ENCODE measurements at regions not wholly inside any gene's neighbourhood (a gene's known extent, or its start where the extent isn't known, plus 50 kb on each side); places are given as distances from the start of the nearest gene placed in this dataset.

DNA sequence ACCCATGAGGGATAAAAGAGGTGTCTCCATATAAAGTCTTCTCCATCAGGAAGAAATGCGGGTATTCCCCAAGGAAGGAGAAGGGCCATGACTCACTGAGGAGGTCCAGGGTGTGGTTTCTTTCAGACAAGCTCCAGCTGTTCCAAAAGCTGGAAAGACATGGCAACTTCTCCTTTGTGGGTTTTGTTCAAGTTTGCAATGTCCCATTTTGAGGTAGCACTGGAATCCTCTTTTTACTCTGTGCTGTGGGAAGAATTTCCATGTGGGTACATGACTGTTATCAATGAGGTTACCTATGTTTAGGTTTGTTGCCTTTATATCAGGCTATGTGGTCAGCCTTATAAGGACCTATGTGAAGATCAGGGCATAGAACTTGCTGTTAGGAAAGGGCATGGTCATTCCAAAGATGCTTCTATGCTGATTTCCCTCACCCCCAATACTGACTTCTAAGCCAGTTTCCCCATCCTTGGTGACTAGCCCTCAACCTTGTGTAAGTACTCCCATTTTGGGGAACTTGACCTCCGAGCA is 697.5 kb downstream of the INHBA start:
- no peaks in the 10 kb centered on the region for H3K9me3 ChIP-seq (ENCODE audit: low read length)
- no peaks in the 10 kb centered on the region for H3K27me3 ChIP-seq (ENCODE audit: insufficient read depth, low read length)
- H2AFZ ChIP-seq (ENCODE audit: low read depth, low read length) = no peak overlapping the region
- peaks cover 29% of the 10 kb centered on the region for H3K4me1 ChIP-seq (ENCODE audit: insufficient read depth, low read length)
- H3K36me3 ChIP-seq (ENCODE audit: insufficient read depth, low read length) = no peaks in the 10 kb centered on the region
- no peak overlapping the region for H3K4me3 ChIP-seq (ENCODE audit: low read length)

DNA sequence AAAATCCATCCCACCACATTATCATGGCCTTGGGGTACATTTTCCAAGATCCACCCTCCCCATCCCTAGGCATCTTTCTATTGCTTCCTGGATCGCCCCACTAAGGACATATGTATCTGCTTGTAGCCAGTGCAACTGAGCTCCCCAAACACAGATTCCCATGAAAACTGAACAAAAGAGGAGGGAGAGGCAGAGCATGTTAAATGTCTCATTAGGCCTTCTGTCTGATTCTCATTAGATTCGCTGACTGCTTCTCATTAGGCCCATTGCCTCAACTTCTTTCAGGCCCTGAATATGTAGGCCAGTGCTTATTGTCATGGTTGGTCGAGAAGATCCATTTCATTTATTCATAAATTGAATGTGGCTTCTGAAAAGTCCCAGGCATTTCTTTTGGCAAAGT is 698.9 kb downstream of the INHBA start:
- peaks cover 29% of the 10 kb centered on the region for H3K4me1 ChIP-seq (ENCODE audit: insufficient read depth, low read length)
- H3K36me3 ChIP-seq (ENCODE audit: insufficient read depth, low read length) = no peaks in the 10 kb centered on the region
- no peaks in the 10 kb centered on the region for H3K9me3 ChIP-seq (ENCODE audit: low read length)
- H3K27me3 ChIP-seq (ENCODE audit: insufficient read depth, low read length) = no peaks in the 10 kb centered on the region
- H3K4me3 ChIP-seq (ENCODE audit: low read length) = no peak overlapping the region
- H2AFZ ChIP-seq (ENCODE audit: low read depth, low read length) = no peak overlapping the region

DNA sequence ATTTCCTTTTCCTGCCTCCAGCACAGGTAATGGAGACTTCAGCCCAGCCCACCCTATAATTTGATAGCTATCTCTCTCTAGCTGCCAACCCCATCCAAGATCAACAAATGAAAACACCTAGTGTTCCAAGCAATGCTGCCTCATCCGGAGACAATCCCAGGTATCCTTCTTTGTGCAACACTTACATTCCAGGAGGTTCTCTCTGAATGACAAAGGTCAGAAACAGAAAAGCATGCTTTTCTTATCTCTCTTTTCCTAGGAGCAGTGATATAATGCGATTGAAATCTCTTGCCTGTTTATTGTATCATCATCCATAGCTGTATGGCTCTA is 699.3 kb downstream of the INHBA start:
- Histone ChIP-seq H3K36me3 (ENCODE audit: insufficient read depth, low read length) (no peaks in the 10 kb centered on the region), H3K27me3 (ENCODE audit: insufficient read depth, low read length) (no peaks in the 10 kb centered on the region), H3K9me3 (ENCODE audit: low read length) (no peaks in the 10 kb centered on the region), H2AFZ (ENCODE audit: low read depth, low read length) (no peak overlapping the region), H3K4me1 (ENCODE audit: insufficient read depth, low read length) (peaks cover 29% of the 10 kb centered on the region), H3K4me3 (ENCODE audit: low read length) (no peak overlapping the region)

DNA sequence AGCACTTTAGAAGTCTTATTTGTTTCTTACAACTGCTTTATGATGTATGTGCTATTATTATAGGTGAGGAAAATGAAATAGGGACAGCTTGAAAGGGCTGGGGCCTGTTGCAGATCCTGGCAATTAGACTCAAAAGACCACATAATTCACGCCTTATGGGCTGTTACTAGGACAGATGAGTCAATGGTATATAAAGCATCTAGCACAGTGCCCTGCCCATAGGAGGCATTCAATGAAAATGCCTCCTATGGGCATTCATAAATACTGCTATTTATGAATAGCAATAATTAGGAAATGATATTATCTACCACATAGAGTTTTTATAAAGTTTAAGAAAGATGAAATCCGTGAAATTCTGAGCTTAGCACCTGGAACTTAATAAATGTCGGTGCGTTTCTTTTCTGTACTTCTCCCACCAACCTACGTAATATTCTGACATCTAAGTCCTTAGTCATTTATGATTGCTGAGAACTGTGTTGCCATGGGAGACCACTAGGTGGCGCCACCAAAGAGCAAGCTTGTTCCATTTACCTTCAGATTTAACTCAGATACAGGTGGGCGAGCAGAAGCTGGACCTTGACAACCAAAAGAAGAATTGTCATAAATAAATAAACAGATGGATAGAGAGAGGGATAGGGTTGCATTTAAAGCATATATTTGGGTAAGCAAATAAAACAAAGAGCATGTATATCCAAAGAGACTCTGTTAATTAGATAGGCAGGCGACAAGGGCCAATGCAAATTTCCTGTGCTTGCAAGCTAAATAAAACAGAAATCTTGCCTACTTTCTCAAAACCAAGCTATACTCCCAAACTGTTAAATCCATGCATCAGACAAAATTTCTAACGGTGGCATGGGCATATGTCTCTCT is 699.9 kb downstream of the INHBA start:
- Histone ChIP-seq H3K27me3 (ENCODE audit: insufficient read depth, low read length) (no peaks in the 10 kb centered on the region), H3K9me3 (ENCODE audit: low read length) (no peaks in the 10 kb centered on the region), H3K4me1 (ENCODE audit: insufficient read depth, low read length) (peaks cover 26% of the 10 kb centered on the region), H3K36me3 (ENCODE audit: insufficient read depth, low read length) (no peaks in the 10 kb centered on the region), H2AFZ (ENCODE audit: low read depth, low read length) (no peak overlapping the region), H3K4me3 (ENCODE audit: low read length) (no peak overlapping the region)

DNA sequence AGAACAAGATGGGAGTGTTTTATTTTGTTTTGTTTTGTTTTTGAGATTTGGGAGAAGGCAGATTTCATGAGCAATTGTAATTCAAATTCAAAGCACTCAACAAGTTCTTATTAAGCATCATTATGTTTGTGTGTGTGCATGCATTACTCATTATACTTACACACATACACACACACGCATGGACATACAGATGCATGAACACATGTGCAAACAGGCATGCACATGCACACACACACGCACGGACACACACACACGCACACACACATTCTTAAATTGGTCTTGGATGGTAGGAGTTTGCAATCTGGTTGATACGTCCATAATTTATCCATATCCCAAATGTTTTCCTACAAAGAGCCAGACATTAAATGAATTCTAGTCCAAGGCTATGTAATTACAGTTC is 702.8 kb downstream of the INHBA start:
- H3K36me3 ChIP-seq (ENCODE audit: insufficient read depth, low read length) = no peaks in the 10 kb centered on the region
- no peak overlapping the region for H3K4me3 ChIP-seq (ENCODE audit: low read length)
- H3K4me1 ChIP-seq (ENCODE audit: insufficient read depth, low read length) = peaks cover 5% of the 10 kb centered on the region
- H3K9me3 ChIP-seq (ENCODE audit: low read length) = no peaks in the 10 kb centered on the region
- H2AFZ ChIP-seq (ENCODE audit: low read depth, low read length) = no peak overlapping the region
- H3K27me3 ChIP-seq (ENCODE audit: insufficient read depth, low read length) = no peaks in the 10 kb centered on the region

DNA sequence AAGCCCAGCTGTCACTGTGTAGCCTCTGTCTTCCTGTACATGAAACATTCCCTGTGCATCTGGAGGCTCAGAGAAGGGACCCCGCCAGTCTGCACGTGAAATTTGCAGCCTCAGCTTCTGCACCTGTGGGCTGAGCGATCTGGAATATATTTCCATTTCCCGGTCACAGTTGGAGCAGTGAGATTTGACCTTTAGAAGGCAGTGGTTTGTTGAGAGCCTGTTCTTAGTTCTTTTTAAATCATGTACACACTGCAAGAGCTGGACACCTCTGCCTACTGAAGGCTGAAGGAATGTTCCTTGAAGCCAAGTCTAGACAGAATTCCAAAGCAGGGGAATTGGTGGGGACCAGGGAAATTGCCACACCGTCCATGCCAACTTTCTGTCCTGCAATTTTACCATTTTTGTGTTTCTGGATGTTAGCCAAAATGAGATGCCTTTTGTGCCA is 706.6 kb downstream of the INHBA start:
- no peaks in the 10 kb centered on the region for H3K4me1 ChIP-seq (ENCODE audit: insufficient read depth, low read length)
- H3K36me3 ChIP-seq (ENCODE audit: insufficient read depth, low read length) = no peaks in the 10 kb centered on the region
- no peak overlapping the region for H2AFZ ChIP-seq (ENCODE audit: low read depth, low read length)
- H3K27me3 ChIP-seq (ENCODE audit: insufficient read depth, low read length) = no peaks in the 10 kb centered on the region
- H3K4me3 ChIP-seq (ENCODE audit: low read length) = no peak overlapping the region
- H3K9me3 ChIP-seq (ENCODE audit: low read length) = no peaks in the 10 kb centered on the region

DNA sequence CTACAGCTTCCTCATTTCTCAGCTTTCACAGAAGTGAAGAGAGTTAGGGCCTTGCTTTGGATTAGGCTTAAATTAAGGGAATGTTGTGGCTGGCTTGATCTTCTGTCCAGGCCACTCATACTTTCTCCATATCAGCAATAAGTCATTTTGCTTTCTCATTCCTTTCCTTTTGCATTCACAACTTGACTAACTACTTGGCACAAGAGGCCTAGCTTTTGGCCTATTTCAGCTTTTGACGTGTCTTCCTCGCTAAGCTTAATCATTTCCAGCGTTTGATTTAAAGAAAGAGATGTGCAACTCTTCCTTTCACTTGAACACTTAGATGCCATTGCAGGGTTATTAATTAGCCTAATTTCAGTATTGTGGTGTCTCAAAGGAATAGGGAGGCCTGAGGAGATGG is 712.0 kb downstream of the INHBA start:
- no peaks in the 10 kb centered on the region for H3K36me3 ChIP-seq (ENCODE audit: insufficient read depth, low read length)
- H3K4me3 ChIP-seq (ENCODE audit: low read length) = no peak overlapping the region
- H3K9me3 ChIP-seq (ENCODE audit: low read length) = no peaks in the 10 kb centered on the region
- H3K27me3 ChIP-seq (ENCODE audit: insufficient read depth, low read length) = no peaks in the 10 kb centered on the region
- H2AFZ ChIP-seq (ENCODE audit: low read depth, low read length) = no peak overlapping the region
- no peaks in the 10 kb centered on the region for H3K4me1 ChIP-seq (ENCODE audit: insufficient read depth, low read length)

DNA sequence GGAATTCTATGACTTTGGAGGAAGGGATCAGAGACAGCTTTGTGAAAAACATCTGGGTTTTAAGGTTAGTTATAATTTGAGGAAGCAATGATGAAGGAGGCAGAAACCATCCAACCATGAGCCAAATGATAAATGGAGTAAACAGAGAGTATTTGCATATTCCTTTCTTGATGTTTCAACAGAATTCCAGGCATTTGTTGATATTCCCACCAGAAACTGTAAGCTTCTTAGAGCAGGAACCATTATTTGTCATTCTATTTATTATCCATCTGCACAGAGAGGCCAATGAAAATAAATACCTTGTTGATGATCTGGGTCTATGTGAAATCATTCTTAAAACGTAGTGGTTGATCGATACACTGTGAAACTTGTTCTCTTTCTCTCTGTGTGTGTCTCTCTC is 715.3 kb downstream of the INHBA start:
- H3K36me3 ChIP-seq (ENCODE audit: insufficient read depth, low read length) = no peaks in the 10 kb centered on the region
- H3K27me3 ChIP-seq (ENCODE audit: insufficient read depth, low read length) = no peaks in the 10 kb centered on the region
- no peak overlapping the region for H2AFZ ChIP-seq (ENCODE audit: low read depth, low read length)
- no peaks in the 10 kb centered on the region for H3K4me1 ChIP-seq (ENCODE audit: insufficient read depth, low read length)
- H3K4me3 ChIP-seq (ENCODE audit: low read length) = no peak overlapping the region
- H3K9me3 ChIP-seq (ENCODE audit: low read length) = no peaks in the 10 kb centered on the region

DNA sequence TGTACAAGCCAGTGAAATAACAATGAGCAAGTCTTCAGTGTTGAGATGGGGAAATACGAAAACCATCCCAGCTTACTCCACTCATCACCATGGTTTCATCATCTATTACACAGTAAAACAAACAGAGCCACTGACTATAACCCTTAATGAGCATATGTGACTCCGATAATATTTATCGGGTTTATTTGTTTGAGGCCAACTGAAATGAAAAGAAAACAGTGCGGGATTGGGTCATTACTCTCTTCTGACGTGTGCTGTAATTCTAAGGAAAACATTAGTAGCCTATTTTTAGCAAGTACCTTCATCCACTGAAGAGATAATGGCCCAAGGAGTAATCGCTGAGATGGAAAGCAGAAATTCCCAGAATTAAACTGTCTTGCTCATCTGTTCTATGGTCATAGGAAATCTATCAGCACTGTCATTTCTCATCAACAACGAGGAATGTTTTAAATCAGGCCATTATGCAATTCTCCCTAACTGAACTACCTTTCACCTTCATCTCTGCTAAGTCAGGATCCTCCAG is 716.5 kb downstream of the INHBA start:
- H3K4me1 ChIP-seq (ENCODE audit: insufficient read depth, low read length) = no peaks in the 10 kb centered on the region
- no peaks in the 10 kb centered on the region for H3K27me3 ChIP-seq (ENCODE audit: insufficient read depth, low read length)
- no peak overlapping the region for H3K4me3 ChIP-seq (ENCODE audit: low read length)
- no peaks in the 10 kb centered on the region for H3K9me3 ChIP-seq (ENCODE audit: low read length)
- no peak overlapping the region for H2AFZ ChIP-seq (ENCODE audit: low read depth, low read length)
- H3K36me3 ChIP-seq (ENCODE audit: insufficient read depth, low read length) = no peaks in the 10 kb centered on the region

DNA sequence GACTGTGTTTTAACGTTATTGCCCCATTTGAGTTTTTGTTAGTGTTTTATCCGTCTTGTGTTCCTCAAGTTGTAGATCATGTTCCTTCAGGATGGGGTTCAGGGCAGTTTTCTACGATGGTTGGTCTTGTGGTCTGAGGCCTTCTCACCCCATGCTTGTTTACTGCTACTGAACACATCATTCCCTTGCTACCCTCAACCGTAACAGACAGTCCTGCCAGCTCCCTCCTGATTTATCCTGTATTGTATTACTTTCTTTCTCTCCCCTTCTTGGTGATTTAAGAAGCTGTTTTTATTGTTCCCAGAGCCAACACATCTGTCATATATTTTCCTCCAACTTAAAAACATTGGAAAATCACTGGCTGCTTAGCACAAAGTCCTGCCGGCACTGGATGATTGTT is 719.8 kb downstream of the INHBA start:
- no peaks in the 10 kb centered on the region for H3K9me3 ChIP-seq (ENCODE audit: low read length)
- no peak overlapping the region for H3K4me3 ChIP-seq (ENCODE audit: low read length)
- H3K36me3 ChIP-seq (ENCODE audit: insufficient read depth, low read length) = no peaks in the 10 kb centered on the region
- no peaks in the 10 kb centered on the region for H3K4me1 ChIP-seq (ENCODE audit: insufficient read depth, low read length)
- no peak overlapping the region for H2AFZ ChIP-seq (ENCODE audit: low read depth, low read length)
- no peaks in the 10 kb centered on the region for H3K27me3 ChIP-seq (ENCODE audit: insufficient read depth, low read length)

DNA sequence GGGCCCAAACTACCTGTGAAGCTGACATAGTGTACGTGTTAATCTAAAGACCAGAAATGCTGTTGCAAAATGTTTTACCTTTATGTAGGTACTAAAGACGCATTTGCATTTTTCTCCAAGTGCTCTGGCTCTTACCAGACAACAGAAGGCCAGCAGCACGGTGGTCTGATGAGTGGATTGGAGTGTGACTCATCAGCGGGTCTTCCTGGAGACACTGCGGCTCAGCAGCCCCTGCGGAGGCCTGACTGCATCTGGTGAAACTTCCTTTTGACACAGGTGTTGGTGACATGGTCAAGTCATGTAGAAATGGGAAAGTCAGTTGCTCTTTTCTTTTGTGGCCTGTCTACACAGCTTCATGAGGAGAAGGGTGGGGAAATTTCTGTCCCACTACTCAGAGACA is 723.6 kb downstream of the INHBA start:
- Histone ChIP-seq H3K4me3 (ENCODE audit: low read length) (no peak overlapping the region), H3K27me3 (ENCODE audit: insufficient read depth, low read length) (no peaks in the 10 kb centered on the region), H3K4me1 (ENCODE audit: insufficient read depth, low read length) (no peaks in the 10 kb centered on the region), H3K9me3 (ENCODE audit: low read length) (no peaks in the 10 kb centered on the region), H3K36me3 (ENCODE audit: insufficient read depth, low read length) (no peaks in the 10 kb centered on the region), H2AFZ (ENCODE audit: low read depth, low read length) (no peak overlapping the region)

DNA sequence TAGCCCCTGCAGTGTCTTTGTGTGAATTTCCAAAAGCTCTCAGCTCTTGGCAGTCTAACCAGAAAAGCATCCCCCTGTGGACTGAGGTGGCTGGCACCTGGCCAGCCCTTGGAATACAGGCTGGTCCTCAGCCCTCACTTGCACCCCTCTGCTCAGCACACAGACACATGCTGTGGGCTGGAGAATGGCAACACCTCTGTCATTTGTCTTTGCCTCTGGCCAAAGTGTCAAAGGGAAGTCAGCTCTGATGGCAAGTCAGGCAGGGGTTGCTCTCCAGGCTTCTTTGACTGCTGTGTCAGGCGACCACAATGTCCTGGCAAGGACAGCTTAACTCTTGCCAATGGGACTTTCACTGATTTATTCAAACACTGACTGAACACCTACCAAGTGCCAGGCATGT is 724.8 kb downstream of the INHBA start:
- Histone ChIP-seq H2AFZ (ENCODE audit: low read depth, low read length) (no peak overlapping the region), H3K4me1 (ENCODE audit: insufficient read depth, low read length) (no peaks in the 10 kb centered on the region), H3K4me3 (ENCODE audit: low read length) (no peak overlapping the region), H3K36me3 (ENCODE audit: insufficient read depth, low read length) (no peaks in the 10 kb centered on the region), H3K9me3 (ENCODE audit: low read length) (no peaks in the 10 kb centered on the region), H3K27me3 (ENCODE audit: insufficient read depth, low read length) (no peaks in the 10 kb centered on the region)

DNA sequence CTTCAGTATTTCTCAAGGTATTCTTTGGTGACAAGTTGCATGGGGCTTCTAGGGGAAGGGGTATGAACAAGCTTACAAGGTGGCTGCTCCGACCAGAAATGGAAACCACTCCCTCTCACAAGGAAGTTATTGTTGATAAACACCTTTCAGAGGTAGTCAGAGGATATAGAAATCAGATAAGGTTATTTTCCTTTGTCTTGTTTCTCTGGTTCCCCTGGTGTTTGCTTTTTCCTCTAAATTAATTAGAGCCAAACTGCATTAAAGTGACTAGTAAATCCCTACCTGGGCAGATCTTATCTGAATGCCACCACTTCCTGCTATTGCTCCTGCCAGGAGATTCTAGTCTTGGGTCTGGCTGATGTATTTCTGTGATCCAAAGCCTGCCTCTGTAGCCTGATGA is 725.4 kb downstream of the INHBA start:
- Histone ChIP-seq H3K36me3 (ENCODE audit: insufficient read depth, low read length) (no peaks in the 10 kb centered on the region), H3K27me3 (ENCODE audit: insufficient read depth, low read length) (no peaks in the 10 kb centered on the region), H3K4me3 (ENCODE audit: low read length) (no peak overlapping the region), H3K4me1 (ENCODE audit: insufficient read depth, low read length) (no peaks in the 10 kb centered on the region), H3K9me3 (ENCODE audit: low read length) (no peaks in the 10 kb centered on the region), H2AFZ (ENCODE audit: low read depth, low read length) (no peak overlapping the region)

DNA sequence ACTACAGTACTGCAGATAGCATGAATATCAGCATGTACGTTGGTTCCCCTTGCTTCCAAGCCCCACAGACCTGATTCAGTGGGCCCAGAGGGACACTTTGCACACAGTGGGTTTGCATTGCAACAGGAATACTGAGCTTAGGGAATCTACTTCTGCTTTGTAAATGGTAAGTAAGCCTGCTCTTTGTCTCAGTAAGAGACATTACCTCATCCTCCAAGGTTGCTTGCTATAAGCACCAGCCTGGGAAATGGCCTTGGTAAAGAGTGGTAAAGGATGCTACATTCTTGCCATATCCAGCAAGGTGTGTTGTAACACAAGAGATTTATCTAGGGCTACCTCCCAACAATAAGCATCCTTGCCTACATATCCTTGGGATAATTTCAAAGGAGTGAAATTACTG is 730.5 kb downstream of the INHBA start:
- Histone ChIP-seq H3K27me3 (ENCODE audit: insufficient read depth, low read length) (no peaks in the 10 kb centered on the region), H3K4me3 (ENCODE audit: low read length) (no peak overlapping the region), H3K4me1 (ENCODE audit: insufficient read depth, low read length) (no peaks in the 10 kb centered on the region), H3K9me3 (ENCODE audit: low read length) (no peaks in the 10 kb centered on the region), H2AFZ (ENCODE audit: low read depth, low read length) (no peak overlapping the region), H3K36me3 (ENCODE audit: insufficient read depth, low read length) (no peaks in the 10 kb centered on the region)

Measured in neuron (in vitro differentiated cells).